NCI-H1048 (cell line): ENCODE measurements at regions not wholly inside any gene's neighbourhood (a gene's known extent, or its start where the extent isn't known, plus 50 kb on each side); places are given as distances from the start of the nearest gene placed in this dataset.
A peak's percentile ranks its signal among the peaks of the same experiment; 100 is the strongest.

ENCODE experiments used
- DNase-seq: peaks from one replicate; lab custom pipeline; 2025; lab: John Stamatoyannopoulos, UW

GRCh38 chr2:41400088-41400665, 647.6 kb upstream of the PKDCC start:
- no peak for DNase-seq

GRCh38 chr2:41405441-41405840, 642.4 kb upstream of the PKDCC start:
- DNase-seq: no peak

GRCh38 chr2:41409328-41409727, 638.5 kb upstream of the PKDCC start:
- DNase-seq: no peak

- no peak for DNase-seq
These were observed 637.8 kb upstream of the PKDCC start for GRCh38 chr2:41410011-41410410.

- no peak for DNase-seq
These were observed 633.9 kb upstream of the PKDCC start for GRCh38 chr2:41413813-41414485.

GRCh38 chr2:41414486-41415230, 633.2 kb upstream of the PKDCC start:
- DNase-seq: peak; percentile 14

- DNase-seq: no peak
These were observed 630.3 kb upstream of the PKDCC start for GRCh38 chr2:41417511-41417910.

GRCh38 chr2:41420219-41420618, 627.6 kb upstream of the PKDCC start:
- no peak for DNase-seq

GRCh38 chr2:41420872-41421271, 626.9 kb upstream of the PKDCC start:
- DNase-seq: no peak

- DNase-seq: no peak
These were observed 616.1 kb upstream of the PKDCC start for GRCh38 chr2:41431756-41432155.

GRCh38 chr2:41432459-41432858, 615.4 kb upstream of the PKDCC start:
- no peak for DNase-seq

GRCh38 chr2:41434991-41435390, 612.8 kb upstream of the PKDCC start:
- no peak for DNase-seq

GRCh38 chr2:41441958-41442357, 605.9 kb upstream of the PKDCC start:
- DNase-seq: no peak

GRCh38 chr2:41445865-41446264, 602.0 kb upstream of the PKDCC start:
- no peak for DNase-seq

- no peak for DNase-seq
These were observed 601.6 kb upstream of the PKDCC start for GRCh38 chr2:41446266-41446665.

- DNase-seq: no peak
These were observed 599.6 kb upstream of the PKDCC start for GRCh38 chr2:41448221-41448620.

- DNase-seq: no peak
These were observed 590.8 kb upstream of the PKDCC start for GRCh38 chr2:41457026-41457425.

- DNase-seq: no peak
These were observed 587.2 kb upstream of the PKDCC start for GRCh38 chr2:41460661-41461060.

- no peak for DNase-seq
These were observed 583.4 kb upstream of the PKDCC start for GRCh38 chr2:41464395-41464794.

- no peak for DNase-seq
These were observed 571.9 kb upstream of the PKDCC start for GRCh38 chr2:41475959-41476358.

- DNase-seq: no peak
These were observed 565.2 kb upstream of the PKDCC start for GRCh38 chr2:41482659-41483058.

GRCh38 chr2:41483226-41483625, 564.6 kb upstream of the PKDCC start:
- DNase-seq: no peak
